KMS-11 (cell line): ENCODE measurements at regions not wholly inside any gene's neighbourhood (a gene's known extent, or its start where the extent isn't known, plus 50 kb on each side); places are given as distances from the start of the nearest gene placed in this dataset.

Experiments used
- H2AFZ ChIP-seq: fragments of 200-600 bp; sonication (generic); 2 replicates; pipeline ENCODE4 v1.6.1; 2016; ENCODE audit warnings: antibody characterized with exemption, mixed run types, low read depth
- H3K27ac ChIP-seq: fragments of 200-600 bp; sonication (generic); 2 replicates; pipeline ENCODE4 v1.6.1; 2016; ENCODE audit warnings: mild to moderate bottlenecking, mixed run types
- H3K27me3 ChIP-seq: fragments of 200-600 bp; sonication (generic); 2 replicates; pipeline ENCODE4 v1.6.1; 2017; ENCODE audit warnings: mild to moderate bottlenecking, low read depth, mixed run types, moderate library complexity; ENCODE audit not compliant: insufficient read depth
- H3K36me3 ChIP-seq: fragments of 200-600 bp; sonication (generic); 2 replicates; pipeline ENCODE4 v1.6.1; 2017; ENCODE audit warnings: mild to moderate bottlenecking, mixed run types; ENCODE audit not compliant: insufficient read depth
- H3K4me1 ChIP-seq: fragments of 200-600 bp; sonication (generic); 2 replicates; pipeline ENCODE4 v1.6.1; 2016; ENCODE audit warnings: mild to moderate bottlenecking, low read depth, mixed run types; ENCODE audit not compliant: poor library complexity, severe bottlenecking
- H3K4me2 ChIP-seq: fragments of 200-600 bp; sonication (generic); 2 replicates; pipeline ENCODE4 v1.7.0; 2016; ENCODE audit warnings: mild to moderate bottlenecking, mixed run types
- H3K4me3 ChIP-seq: fragments of 200-600 bp; sonication (generic); IDR thresholded peaks from 2 replicates; pipeline ENCODE4 v1.6.1; 2017; ENCODE audit warnings: low read depth, low read length, mixed read lengths; ENCODE audit not compliant: insufficient read depth
- H3K79me2 ChIP-seq: fragments of 200-600 bp; sonication (generic); 2 replicates; pipeline ENCODE4 v1.6.1; 2016; ENCODE audit warnings: low read depth, mixed run types; ENCODE audit not compliant: insufficient read depth
- H3K9ac ChIP-seq: fragments of 200-600 bp; sonication (generic); 2 replicates; pipeline ENCODE4 v1.6.1; 2016; ENCODE audit warnings: mild to moderate bottlenecking, mixed run types
- H4K20me1 ChIP-seq: fragments of 200-600 bp; sonication (generic); 2 replicates; pipeline ENCODE4 v1.6.1; 2016; ENCODE audit warnings: mild to moderate bottlenecking, mixed run types; ENCODE audit not compliant: insufficient read depth
- TF ChIP-seq, protein P1 (sequence below): fragments of 200-600 bp; sonication (generic); conservative IDR thresholded peaks from 2 replicates; pipeline ENCODE4 v1.6.1; 2017; ENCODE audit warnings: low read depth, mild to moderate bottlenecking, antibody characterized with exemption, low read length, moderate library complexity, mixed read lengths

DNA sequence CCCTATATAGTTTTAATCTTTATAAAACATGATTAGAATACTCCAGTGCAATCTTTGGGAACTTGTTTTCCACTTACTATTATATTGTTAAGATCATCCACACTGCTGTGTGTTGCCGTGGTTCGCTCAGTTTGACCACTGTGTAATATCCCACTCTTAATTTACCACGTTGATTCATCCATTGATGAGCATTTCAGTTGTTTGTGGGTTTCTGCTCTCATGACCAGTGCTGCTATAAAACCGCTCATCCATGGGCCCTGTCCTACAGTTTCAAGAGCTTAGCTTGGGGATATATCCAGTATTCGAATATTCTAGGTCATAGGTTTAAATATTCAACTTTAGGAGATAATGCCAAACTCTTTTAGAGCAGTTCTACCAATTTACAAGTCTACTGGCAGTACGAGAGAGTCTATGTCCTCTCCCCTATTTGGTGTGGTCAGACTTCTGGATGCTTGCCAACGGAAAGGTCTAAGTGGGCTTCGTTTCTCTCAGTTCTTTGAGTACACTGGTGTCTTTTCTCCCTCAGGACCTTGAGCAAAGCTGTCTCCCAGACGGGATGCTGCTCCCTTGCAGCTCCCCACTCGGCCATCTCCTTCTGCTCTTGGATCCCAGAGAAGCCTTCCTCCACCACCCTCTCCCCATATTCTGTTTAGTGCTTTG lies 94.9 kb upstream of the ALX4 start:
- H3K9ac ChIP-seq, result no peak overlapping the region

DNA sequence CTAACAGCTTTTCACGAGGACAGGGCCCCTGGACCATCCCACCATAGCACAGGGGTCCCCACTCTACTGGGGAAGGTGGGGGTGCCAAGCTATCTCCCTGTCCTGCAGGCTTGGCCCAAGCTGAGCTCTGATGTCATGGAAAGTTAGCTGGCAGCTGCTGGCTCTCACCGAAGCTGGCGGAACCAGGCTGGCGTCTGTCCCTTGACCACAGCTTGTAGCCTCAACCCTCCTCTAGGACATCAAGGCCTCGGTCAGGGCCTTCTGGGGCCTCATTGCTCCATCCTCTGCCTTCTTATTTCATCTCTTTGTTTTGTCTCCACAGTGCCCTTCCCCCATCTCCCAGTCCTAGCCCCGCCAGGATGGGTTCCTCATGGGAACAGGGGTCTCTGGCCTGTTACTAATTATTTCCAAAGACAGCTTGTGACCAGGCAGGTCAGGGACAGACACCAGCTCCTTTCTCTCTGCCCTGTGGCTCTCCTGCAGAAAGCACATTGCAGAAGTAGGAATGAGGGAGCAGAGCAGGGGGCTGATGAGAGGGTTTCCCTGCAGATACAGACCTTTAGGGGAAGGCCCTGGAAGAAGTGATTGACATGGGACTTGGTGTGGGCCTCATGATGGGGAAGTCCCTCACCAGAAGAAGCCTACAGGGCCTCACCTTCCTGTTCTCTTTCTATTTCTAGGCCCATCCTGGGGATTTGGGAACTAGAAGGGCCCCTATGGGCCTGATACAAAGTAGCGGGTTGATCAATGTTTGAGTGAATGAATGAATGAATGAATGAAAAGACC lies 97.5 kb upstream of the ALX4 start:
- H3K27me3 ChIP-seq, result no peaks in the 10 kb centered on the region
- no peaks in the 10 kb centered on the region for H3K36me3 ChIP-seq
- no peak overlapping the region for H3K4me2 ChIP-seq
- H3K4me3 ChIP-seq, result no peak overlapping the region
- H3K79me2 ChIP-seq, result no peaks in the 10 kb centered on the region
- H2AFZ ChIP-seq, result no peak overlapping the region
- TF ChIP-seq, protein P1, sequence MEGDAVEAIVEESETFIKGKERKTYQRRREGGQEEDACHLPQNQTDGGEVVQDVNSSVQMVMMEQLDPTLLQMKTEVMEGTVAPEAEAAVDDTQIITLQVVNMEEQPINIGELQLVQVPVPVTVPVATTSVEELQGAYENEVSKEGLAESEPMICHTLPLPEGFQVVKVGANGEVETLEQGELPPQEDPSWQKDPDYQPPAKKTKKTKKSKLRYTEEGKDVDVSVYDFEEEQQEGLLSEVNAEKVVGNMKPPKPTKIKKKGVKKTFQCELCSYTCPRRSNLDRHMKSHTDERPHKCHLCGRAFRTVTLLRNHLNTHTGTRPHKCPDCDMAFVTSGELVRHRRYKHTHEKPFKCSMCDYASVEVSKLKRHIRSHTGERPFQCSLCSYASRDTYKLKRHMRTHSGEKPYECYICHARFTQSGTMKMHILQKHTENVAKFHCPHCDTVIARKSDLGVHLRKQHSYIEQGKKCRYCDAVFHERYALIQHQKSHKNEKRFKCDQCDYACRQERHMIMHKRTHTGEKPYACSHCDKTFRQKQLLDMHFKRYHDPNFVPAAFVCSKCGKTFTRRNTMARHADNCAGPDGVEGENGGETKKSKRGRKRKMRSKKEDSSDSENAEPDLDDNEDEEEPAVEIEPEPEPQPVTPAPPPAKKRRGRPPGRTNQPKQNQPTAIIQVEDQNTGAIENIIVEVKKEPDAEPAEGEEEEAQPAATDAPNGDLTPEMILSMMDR, result no peak
- no peak overlapping the region for H3K9ac ChIP-seq
- H4K20me1 ChIP-seq, result no peaks in the 10 kb centered on the region
- no peak overlapping the region for H3K27ac ChIP-seq
- no peaks in the 10 kb centered on the region for H3K4me1 ChIP-seq

More for the DNA sequence above, 94.9 kb upstream of the ALX4 start:
- no peaks in the 10 kb centered on the region for H3K4me1 ChIP-seq
- no peak overlapping the region for H2AFZ ChIP-seq
- no peaks in the 10 kb centered on the region for H3K36me3 ChIP-seq
- no peaks in the 10 kb centered on the region for H4K20me1 ChIP-seq
- TF ChIP-seq, protein P1, result no peak
- no peak overlapping the region for H3K27ac ChIP-seq
- H3K27me3 ChIP-seq, result no peaks in the 10 kb centered on the region
- H3K4me2 ChIP-seq, result no peak overlapping the region
- H3K4me3 ChIP-seq, result no peak overlapping the region
- no peaks in the 10 kb centered on the region for H3K79me2 ChIP-seq

- TF ChIP-seq, protein P1, result no peak
- Histone ChIP-seq H3K4me3 (no peak overlapping the region), H3K27me3 (no peaks in the 10 kb centered on the region), H3K79me2 (no peaks in the 10 kb centered on the region), H3K4me1 (no peaks in the 10 kb centered on the region), H3K36me3 (no peaks in the 10 kb centered on the region), H3K27ac (no peak overlapping the region), H3K4me2 (no peak overlapping the region), H3K9ac (no peak overlapping the region), H4K20me1 (no peaks in the 10 kb centered on the region), H2AFZ (no peak overlapping the region)
These were observed 98.2 kb upstream of the ALX4 start for GRCh38 chr11:44408141-44408540.

GRCh38 chr11:44408711-44409470 lies 99.0 kb upstream of the ALX4 start:
- TF ChIP-seq, protein P1, result no peak
- H3K9ac ChIP-seq, result no peak overlapping the region
- no peaks in the 10 kb centered on the region for H3K4me1 ChIP-seq

More at GRCh38 chr11:44408711-44409470, 99.0 kb upstream of the ALX4 start:
- no peaks in the 10 kb centered on the region for H3K27me3 ChIP-seq
- no peak overlapping the region for H3K27ac ChIP-seq
- H2AFZ ChIP-seq, result no peak overlapping the region
- no peaks in the 10 kb centered on the region for H4K20me1 ChIP-seq
- no peaks in the 10 kb centered on the region for H3K36me3 ChIP-seq
- no peak overlapping the region for H3K4me3 ChIP-seq
- no peak overlapping the region for H3K4me2 ChIP-seq
- no peaks in the 10 kb centered on the region for H3K79me2 ChIP-seq
